Suprapubic skin (tissue), 3 donors: ENCODE measurements at regions not wholly inside any gene's neighbourhood (a gene's known extent, or its start where the extent isn't known, plus 50 kb on each side); places are given as distances from the start of the nearest gene placed in this dataset.

ENCODE experiments used
- CTCF ChIP-seq, 2 donors: fragments of 200-600 bp in 1 of 2; fragments of 450-650 bp in 1 of 2; sonication (generic) in 1 of 2; IDR thresholded peaks; one replicate each; pipeline ENCODE4 v1.5.1; 2016 to 2019; ENCODE audit warnings: antibody characterized with exemption in 2 of 2, mild to moderate bottlenecking in 1 of 2, moderate library complexity in 1 of 2
- EP300 ChIP-seq: sonication (generic); formaldehyde crosslinking; IDR thresholded peaks from one replicate; pipeline ENCODE4 v1.6.1; 2017; ENCODE audit warnings: antibody characterized with exemption

GRCh38 chr14:56449670-56450213 lies 129.9 kb upstream of the TMEM260 start:
- no peak for TF ChIP-seq CTCF (IDR thresholded peaks at IDR 0.05)
- no peak for TF ChIP-seq EP300
